Epithelial cell of esophagus (primary cell): ENCODE measurements at regions not wholly inside any gene's neighbourhood (a gene's known extent, or its start where the extent isn't known, plus 50 kb on each side); places are given as distances from the start of the nearest gene placed in this dataset.

Source experiments
- DNase-seq: peaks from one replicate; pipeline ENCODE4 v3.0.0; 2010; ENCODE audit warnings: low read depth
- H3K4me3 ChIP-seq: 2 replicates; pipeline ENCODE4 v1.5.1; 2011; ENCODE audit warnings: mild to moderate bottlenecking, low read length, control low read depth
- CTCF ChIP-seq: IDR thresholded peaks from 2 replicates; pipeline ENCODE4 v1.5.1; 2011; ENCODE audit warnings: low read depth, mild to moderate bottlenecking, low read length, control low read depth, inconsistent platforms; ENCODE audit not compliant: insufficient read depth; ENCODE audit errors: missing control alignments

DNA sequence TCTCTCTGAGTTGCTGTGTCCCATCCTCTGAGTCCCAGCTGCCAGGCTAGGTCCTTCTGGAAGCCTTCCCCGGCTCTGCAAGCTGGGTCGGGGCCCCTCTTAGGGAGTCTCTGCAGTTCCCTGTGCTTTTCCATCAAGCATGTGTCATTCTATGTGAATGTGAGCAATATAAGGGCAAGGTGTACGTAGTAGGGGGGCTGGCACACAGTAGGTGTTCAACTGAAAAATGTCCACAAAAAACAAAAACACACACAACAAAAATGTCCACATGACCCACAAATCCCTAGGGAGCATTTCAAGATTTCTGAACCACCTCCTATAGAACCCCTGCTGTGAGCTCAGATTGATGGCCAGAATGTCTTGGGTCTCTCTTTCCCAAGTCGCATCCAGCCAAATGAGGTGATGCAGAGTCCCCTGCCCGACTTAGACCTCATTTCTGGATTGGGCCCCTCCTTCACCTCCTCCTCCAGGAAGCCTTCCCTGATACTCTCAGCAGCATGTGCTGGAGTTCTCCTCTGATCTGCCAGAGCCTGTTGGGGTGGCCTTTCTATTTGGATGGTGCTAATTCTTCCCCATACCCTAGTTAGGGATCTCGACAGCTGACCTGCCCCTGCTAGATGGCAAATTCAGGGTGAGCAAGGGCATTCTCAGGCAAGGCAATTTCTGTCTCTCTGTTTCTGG lies 196.1 kb upstream of the LHX5 start:
- no peak for TF ChIP-seq CTCF
- DNase-seq, result no peak
- no peak overlapping the region for H3K4me3 ChIP-seq

DNA sequence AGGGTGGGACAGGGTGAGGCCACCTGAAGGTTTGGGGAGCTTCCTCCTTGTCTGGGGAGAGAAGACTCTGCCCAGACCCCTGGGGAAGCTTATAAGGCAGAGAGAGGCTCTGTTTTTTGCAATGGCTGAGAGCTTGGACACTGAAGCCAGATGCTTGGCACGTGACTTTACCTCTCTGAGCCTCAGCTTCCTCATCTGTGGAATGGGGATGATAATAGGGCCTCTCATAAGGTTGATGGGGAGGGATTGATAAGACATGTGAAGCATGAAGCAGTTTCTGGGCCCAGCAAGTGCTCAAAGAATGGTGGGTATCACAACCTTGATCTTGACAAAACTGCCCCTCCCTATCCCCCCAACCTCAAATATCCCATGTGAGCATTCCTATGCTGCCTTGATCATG lies 195.4 kb upstream of the LHX5 start:
- no peak for TF ChIP-seq CTCF
- no peak for DNase-seq
- H3K4me3 ChIP-seq, result no peak overlapping the region

DNA sequence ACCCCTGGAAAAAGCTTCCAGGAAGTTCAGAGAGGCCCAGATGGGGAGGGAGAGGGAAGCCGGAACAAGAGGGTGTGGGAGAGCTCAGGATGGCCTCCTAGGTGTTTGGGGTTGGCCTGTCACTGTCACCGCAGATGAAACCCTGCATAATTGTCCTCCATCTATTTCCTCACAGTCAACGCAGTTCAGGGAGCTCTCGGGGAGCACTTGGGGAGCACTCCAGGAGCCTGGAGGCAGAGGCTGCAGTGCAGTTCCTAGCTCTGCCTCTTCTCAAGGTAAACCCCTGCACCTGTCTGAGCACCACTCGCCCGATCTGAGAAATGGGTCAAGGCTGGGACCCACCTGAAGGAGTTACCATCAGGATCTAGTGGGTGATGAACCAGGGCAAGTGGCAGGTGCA lies 194.6 kb upstream of the LHX5 start:
- no peak for DNase-seq
- no peak overlapping the region for H3K4me3 ChIP-seq
- no peak for TF ChIP-seq CTCF

DNA sequence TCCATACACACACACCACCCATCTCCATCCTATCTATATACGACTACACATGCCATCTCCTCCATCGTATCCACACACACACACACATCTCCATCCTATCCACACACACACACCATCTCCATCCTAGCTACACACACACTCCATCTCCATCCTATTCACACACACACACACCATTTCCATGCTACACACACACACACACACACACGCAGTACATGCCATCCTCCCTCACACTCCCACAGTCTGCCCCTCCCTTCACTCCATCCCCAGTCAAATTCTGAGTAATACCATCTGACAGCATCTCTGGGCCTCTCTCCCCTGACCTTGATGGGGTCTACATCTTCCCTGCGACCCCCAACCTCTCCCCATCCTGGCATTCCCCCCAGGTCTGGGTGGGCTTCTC lies 193.8 kb upstream of the LHX5 start:
- no peak for DNase-seq
- H3K4me3 ChIP-seq, result no peak overlapping the region
- no peak for TF ChIP-seq CTCF

GRCh38 chr12:113664224-113664681 lies 192.6 kb upstream of the LHX5 start:
- DNase-seq, result no peak
- no peak for TF ChIP-seq CTCF
- H3K4me3 ChIP-seq, result no peak overlapping the region

GRCh38 chr12:113663396-113663795 lies 191.7 kb upstream of the LHX5 start:
- DNase-seq, result no peak
- no peak for TF ChIP-seq CTCF
- no peak overlapping the region for H3K4me3 ChIP-seq

DNA sequence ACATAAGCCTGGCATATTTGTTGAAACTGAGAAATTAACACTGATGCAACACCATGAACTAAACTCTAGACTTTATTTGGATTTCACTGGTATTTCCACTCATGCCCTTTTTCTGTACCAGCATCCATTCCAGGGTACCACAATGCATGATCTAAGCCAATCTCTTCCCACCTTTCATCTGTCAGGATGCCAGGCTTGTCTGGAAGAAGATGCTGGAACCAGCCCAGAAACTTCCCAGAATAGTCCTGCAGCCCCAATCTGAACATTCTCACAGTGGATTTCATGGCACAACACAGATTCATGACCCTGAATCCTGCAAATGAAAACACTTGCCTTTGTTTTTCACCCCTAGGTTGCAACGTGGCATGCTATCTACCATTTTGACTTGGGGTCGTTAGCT lies 189.3 kb upstream of the LHX5 start:
- no peak for DNase-seq
- no peak overlapping the region for H3K4me3 ChIP-seq
- TF ChIP-seq CTCF, result no peak
